NCI-H2107 treated with DMSO at 0.1 percent for 48 hours (cell line): ENCODE measurements at regions not wholly inside any gene's neighbourhood (a gene's known extent, or its start where the extent isn't known, plus 50 kb on each side); places are given as distances from the start of the nearest gene placed in this dataset.

Experiments
- DNase-seq: peaks from one replicate; lab custom pipeline; 2025; ENCODE audit not compliant: unreplicated experiment; lab: John Stamatoyannopoulos, UW

DNA sequence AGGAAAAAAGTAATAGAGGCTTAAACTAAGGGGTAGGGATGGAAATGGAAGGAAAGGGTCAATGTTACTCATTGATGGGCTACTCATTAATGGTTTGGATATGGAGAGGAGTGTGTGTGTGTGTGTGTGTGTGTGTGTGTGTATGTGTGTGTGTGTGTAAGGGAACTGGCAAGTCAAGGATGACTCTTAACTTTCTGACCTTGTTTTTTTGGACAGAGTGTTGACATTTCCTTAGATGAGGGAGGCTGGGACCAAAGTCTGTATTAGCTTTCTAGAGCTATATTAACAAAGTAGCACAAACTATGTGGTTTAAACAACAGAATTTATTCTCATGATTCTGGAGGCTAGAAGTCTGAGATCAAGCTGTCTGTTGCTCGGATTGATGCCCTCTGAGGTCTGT lies 202.7 kb downstream of the GBA3 start:
- no peak for DNase-seq

DNA sequence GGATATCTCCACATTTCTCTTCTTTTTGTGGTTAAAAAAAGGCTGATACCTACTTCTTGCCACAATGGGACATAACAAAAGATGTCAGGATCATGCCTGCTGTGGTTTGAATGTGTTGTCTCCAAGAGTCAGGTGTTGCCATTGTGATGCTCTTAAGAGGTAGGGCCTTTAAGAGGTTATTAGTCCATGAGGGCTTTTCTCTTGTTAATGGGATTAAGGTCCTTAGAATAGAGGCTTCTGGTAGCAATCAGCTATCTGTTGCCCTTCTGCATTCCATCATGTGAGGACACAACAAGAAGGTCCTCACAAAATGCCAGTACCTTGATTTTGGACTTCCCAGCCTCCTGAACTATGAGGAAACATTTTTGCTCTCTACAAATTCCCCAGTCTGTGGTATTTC lies 191.4 kb downstream of the GBA3 start:
- DNase-seq, result no peak

DNA sequence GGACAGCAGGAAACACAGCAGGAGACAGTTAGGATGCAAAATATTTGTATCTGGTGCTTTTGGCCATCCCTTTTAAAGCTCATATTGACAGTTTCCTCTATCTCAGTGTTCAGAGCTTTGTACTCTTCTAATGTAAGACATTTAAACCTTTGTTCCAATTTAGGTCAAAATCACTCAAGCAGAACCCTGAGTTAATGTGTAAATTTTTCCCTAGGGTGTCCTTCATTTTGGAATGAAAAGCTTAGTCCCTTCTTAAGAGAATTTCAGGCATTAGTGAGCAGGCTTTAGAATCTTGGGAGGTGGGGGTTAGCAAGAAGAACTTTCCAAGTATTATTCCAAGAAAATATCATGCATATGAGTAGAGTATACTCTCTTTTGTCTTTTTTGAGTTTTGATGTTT lies 188.7 kb downstream of the GBA3 start:
- DNase-seq, result no peak

DNA sequence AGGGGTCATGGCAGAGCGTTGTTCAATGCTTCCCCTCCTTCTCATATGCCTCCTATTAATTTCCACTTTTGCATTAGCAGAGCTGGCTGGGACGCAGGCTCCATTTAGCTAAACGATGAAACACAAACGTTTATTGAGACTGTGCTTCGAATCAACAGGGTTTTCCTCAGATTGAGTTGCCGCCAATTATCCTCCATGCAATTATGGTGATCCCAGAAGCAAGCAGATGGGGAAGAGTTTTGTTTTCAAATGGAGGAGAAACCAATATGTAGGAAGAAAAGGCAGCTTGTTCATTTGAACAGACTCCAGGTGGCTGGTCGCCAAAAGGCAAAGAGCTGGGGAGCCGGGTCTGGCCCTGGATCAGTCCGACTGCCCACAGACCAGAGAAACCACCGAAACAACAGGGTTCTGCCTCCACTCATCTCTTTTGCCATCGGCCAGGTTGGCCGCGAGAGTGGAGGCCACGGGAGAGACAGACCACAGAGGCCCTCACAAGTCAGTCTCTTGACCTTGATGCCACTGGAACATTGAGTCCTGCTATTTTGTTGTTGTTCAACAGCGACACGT lies 184.8 kb downstream of the GBA3 start:
- no peak for DNase-seq

DNA sequence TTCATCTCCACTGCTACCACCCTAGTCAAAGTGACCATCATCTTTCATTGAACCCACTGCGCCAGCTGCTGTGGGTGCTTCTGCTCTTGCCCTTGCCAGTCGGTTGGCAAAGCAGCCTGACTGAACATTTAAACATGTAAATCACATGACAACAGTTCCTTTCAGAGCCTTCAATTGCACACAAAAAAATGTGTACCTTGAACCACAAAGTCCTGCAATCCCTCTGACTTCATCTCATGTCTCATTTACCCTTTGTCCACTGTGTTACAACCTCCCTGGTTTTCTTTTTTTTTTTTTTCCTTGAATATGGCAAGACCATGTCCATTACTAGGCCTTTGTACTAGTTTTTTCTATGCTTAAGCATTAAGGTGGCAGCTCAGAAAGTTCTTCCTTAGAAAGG lies 183.5 kb downstream of the GBA3 start:
- no peak for DNase-seq

DNA sequence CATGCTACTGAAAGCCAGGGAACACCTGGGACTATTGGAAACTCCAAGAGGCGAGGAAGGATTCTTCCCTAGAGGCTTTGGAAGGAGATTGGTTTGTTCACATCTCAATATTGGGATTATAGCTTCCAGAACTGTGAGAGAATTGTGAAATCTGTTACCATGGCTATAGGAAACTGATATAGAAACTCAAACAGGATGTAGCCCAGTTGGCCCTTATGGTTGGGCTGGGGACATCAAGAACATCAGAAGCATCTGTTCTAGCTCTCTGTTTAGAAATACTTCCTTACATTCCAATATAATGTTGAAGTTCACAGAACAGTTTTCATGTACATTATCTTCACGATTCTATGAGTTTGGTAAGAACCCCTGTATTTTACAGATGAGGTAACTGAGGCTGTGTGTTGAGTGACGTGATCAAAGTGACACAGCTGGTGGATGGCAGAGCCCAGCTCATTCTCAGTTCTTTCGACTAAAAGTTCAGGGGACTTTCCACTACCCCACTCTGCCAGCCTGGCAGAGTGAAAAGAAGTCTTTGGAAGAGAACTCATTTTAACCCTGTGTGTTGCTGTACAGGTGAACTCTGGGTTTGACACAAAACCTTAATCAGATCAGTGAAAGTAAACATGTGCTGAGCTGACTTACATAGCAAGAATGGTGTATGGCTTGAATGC lies 183.0 kb downstream of the GBA3 start:
- no peak for DNase-seq

DNA sequence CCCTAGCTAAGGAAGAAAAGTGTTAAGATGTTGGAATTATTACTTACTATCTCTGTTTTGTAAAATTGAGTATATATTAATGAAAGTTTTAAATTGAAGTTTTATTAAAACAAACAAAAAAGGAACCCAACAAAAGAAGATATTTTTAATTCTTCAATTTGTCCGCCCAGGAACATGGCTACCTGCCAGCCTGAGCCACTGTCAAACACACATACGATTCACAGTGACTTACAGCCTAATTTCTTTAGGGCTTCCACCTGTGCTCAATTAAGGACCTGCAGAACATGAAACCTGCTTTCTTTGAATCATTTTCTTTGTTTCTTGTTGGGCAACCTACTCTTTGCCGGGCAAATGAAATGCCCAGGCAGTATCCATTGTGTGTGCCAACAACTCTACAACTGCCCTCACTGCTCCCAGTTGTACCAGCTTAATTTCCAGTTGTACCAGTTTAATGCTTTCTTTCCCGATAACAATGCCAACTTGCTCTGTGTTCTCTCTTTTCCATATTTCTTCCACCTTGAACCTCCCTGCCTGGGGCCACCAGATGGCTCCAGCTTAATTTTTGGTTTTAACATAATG lies 181.7 kb downstream of the GBA3 start:
- no peak for DNase-seq

DNA sequence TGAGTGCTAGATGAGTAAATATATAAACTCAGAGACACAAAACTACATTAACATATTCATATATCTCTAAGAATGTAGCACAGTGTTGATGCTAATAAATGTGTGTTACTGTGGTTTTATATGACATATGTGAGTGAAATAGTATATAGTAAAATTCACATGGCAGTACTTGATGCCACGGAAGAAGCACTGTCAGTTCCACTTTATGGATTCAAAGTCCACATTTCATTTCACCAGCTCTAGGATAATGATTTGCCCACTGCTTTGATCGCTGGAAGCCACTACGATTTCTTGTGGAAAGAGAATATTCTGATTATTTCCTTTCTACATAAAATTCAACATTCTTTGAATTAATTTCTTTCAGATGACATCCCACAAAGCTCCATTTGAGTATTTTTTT lies 181.2 kb downstream of the GBA3 start:
- no peak for DNase-seq

DNA sequence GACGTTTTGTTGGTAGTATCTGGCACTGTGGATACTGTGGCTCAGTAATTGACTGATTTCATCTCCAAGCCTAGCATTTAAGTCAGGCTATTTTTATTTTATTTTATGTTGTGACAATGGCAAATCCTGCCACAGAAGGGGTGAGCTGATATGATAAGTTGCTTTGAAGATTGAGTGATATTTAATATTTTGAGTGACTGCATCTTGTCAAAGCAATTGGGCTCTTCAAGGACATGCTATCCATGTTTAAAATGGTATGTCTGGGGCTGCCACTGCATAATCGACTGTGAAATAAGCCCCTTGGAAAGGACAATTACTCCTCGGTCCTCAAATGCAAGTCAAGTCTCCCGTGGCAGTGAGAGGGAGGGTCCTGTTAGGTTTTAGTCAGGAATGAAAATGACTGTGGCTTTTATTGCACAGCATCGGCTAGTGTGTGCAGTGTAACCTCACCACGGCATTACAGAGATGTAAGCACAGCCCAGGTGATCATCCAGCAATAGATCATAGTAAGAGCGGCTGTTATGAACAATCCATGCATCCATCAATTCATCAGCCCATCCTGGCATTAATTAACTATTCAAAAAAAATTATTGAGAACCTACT lies 178.2 kb downstream of the GBA3 start:
- no peak for DNase-seq

DNA sequence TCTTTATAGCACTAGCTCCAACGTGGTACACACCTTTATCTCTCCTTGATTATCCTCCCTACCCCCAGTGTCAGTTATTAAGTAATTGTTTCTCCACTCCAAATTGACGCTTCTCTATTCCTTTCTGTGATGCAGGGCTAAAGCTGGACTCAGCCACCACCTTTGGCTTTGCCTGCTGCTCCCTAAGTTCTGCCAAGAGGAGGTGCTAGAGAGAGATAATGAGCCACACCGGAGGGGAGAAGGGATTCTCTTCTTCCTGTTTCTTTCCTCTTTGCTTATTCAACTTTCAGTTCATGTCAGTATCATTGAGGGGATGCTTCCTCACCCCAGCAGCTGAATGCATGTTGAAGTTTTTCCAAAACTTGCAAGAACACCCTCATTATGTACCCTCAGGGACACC lies 176.5 kb downstream of the GBA3 start:
- DNase-seq, result no peak
